DND-41 (cell line): ENCODE measurements at regions not wholly inside any gene's neighbourhood (a gene's known extent, or its start where the extent isn't known, plus 50 kb on each side); places are given as distances from the start of the nearest gene placed in this dataset.

Experiments used
- EZH2 ChIP-seq: IDR thresholded peaks from 3 replicates; pipeline ENCODE4 v1.6.1; 2012; ENCODE audit warnings: borderline replicate concordance, low read depth, mild to moderate bottlenecking, moderate library complexity, low read length, inconsistent platforms; ENCODE audit not compliant: severe bottlenecking
- TF ChIP-seq, protein P1 (sequence below): IDR thresholded peaks from 2 replicates; pipeline ENCODE4 v1.5.1; 2012; ENCODE audit warnings: borderline replicate concordance, low read length, moderate library complexity, mild to moderate bottlenecking; ENCODE audit not compliant: poor library complexity, severe bottlenecking; ENCODE audit errors: extremely low read depth

DNA sequence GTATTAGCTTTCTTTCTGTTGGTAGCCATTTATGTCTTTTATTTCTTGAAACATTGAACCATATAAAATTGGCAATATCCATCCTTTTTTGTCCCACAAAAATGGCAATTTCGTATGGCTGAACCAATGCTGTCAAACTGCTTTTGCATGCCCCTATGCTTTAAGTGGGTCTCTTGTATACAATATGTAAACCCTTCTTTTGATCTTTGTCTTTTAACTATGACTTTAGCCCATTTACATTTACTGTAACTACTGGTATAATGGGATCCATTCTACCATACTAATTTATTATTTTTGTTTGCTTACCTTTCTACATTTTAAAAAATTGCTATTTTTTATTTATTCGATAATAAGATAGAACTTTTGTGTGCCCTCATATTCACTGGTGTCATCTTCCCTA lies 93.4 kb downstream of the TENT4A start:
- TF ChIP-seq, protein P1, sequence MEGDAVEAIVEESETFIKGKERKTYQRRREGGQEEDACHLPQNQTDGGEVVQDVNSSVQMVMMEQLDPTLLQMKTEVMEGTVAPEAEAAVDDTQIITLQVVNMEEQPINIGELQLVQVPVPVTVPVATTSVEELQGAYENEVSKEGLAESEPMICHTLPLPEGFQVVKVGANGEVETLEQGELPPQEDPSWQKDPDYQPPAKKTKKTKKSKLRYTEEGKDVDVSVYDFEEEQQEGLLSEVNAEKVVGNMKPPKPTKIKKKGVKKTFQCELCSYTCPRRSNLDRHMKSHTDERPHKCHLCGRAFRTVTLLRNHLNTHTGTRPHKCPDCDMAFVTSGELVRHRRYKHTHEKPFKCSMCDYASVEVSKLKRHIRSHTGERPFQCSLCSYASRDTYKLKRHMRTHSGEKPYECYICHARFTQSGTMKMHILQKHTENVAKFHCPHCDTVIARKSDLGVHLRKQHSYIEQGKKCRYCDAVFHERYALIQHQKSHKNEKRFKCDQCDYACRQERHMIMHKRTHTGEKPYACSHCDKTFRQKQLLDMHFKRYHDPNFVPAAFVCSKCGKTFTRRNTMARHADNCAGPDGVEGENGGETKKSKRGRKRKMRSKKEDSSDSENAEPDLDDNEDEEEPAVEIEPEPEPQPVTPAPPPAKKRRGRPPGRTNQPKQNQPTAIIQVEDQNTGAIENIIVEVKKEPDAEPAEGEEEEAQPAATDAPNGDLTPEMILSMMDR, result no peak
- TF ChIP-seq EZH2, result no peak
